ENCODE measurements at regions not wholly inside any gene's neighbourhood (a gene's known extent, or its start where the extent isn't known, plus 50 kb on each side); places are given as distances from the start of the nearest gene placed in this dataset.
"Not testable (repeated sequence)": the region's sequence is repeated elsewhere in the genome, so short reads cannot be mapped to it uniquely, and the experiment has no call there.

DNA sequence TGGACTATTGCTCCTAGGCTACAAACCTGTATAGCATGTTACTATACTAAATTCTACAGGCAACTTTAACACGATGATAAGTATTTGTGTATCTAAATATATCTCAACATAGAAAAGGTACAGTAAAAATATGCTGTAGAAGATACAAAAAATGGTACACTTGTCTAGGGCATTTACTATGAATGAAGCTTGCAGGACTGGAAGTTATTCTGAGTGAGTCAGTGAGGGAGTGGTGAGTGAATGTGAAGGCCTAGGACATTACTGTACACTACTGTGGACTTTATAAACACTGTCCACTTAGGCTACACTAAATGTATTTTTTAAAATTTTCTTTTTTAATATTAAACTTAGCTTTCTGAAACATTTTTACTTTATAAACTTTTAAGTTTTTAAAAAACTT, 140.5 kb upstream of the SGO1 start:
- no peak for DNase-seq (ENCODE audit: low spot score)

- no peak for DNase-seq (ENCODE audit: low spot score)
Measured at GRCh38 chr3:20325563-20325962, 139.6 kb upstream of the SGO1 start.

DNA sequence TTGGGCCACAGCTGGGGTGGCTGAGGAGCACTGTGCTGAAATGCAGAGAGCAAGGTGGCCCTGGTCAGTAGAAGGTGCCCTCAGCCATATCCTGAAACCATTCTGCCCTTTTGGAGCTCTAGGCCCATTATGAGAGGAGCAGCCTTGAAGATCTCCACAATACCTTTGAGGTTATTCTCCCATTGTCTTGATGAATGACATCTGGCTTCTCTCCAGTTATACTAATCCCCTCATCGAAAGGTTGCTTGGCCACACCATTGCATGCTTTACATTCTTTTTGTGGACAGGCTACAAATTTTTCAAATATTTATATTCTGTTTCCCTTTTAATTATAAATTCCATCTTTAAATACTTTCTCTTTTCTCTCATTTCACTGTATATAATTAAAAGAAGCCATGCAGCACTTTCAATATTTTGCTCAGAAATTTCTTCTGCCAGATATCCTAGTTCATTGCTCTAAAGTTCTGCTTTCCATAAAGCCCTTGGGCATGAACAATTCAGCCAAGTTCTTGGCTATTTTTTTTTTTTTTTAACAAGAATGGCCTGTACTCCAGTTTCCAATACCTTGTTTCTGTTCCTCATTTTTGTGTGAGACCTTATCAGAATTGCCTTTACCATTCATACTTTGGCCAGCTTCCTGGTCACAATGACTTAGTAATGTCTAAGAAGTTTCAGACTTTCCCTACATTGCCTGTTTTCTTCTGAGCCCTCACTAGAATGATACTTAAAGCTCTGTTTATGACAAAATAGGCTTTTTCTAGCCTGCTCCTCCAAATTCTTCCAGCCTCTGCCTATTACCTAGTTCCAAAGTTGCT, 138.9 kb upstream of the SGO1 start:
- no peak for DNase-seq (ENCODE audit: low spot score)

- no peak for DNase-seq (ENCODE audit: low spot score)
Measured at GRCh38 chr3:20323307-20323927, 137.4 kb upstream of the SGO1 start.

GRCh38 chr3:20322085-20322484, 136.1 kb upstream of the SGO1 start:
- no peak for DNase-seq (ENCODE audit: low spot score)

- no peak for DNase-seq (ENCODE audit: low spot score)
Measured at GRCh38 chr3:20321391-20322047, 135.5 kb upstream of the SGO1 start.

DNA sequence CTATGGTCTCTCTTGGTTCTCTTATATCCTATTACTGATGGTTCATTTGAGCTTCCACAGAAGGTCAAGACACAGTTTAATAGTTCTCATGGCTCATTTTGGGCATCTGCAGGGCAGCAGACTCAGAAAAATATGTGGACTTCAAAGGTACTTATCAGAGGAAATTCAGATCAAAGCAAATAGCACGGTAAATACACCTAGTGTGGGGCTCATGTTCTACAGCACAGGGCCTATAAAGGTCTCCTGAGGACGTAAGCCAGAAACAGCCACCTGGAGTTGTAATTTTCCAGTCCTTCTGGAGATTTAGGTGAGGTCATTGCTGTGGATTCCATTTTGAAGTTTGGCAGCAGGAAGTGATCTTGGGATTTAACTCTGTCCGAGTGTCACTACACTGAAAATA, 134.5 kb upstream of the SGO1 start:
- DNase-seq (ENCODE audit: low spot score) = no peak

- no peak for DNase-seq (ENCODE audit: low spot score)
Measured at GRCh38 chr3:20319551-20319950, 133.5 kb upstream of the SGO1 start.

DNA sequence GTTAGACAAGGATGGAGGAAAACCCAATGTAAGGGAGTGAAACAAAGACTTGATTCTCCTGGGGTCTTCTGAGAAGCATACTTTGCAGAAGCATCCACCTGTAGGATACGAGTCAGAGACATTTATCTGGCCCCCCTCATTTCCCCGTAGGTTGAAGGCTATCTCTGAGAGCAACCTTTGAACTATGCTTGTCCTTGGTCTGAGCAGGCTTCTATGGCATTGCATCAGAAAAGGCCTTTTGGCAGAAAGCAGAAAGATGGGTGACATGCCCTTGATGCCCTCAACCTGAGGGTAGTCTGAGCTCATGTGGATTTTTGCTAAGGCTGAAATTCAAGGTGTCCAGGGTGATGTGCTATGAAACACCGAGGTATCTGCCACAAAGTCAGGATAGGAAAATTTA, 131.6 kb upstream of the SGO1 start:
- DNase-seq (ENCODE audit: low spot score) = no peak

GRCh38 chr3:20316238-20316637, 130.2 kb upstream of the SGO1 start:
- no peak for DNase-seq (ENCODE audit: low spot score)

- peak; percentile 80 for DNase-seq (ENCODE audit: low spot score)
Measured at GRCh38 chr3:20310629-20311028, 124.6 kb upstream of the SGO1 start.

- no peak for DNase-seq (ENCODE audit: low spot score)
Measured at GRCh38 chr3:20307383-20307782, 121.4 kb upstream of the SGO1 start.

DNA sequence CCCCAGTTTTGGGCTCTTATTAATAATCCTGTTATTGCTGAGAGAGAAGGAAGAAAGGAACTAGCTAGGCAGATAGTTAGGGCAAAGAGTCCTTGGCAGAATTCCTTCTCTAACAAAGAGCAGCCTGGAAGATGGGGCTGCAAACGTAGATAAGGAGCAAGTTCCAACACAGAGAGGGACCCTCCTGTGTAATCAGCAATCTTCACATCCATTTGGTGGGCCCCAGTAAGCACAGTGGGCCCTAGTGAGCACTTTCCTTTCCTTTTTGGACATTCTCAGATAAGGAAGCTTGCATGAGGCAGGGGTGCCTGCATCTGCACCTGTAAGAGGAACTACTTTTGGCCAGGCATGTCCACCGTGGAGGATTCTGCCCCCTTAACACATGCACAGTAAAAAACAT, 119.6 kb upstream of the SGO1 start:
- DNase-seq (ENCODE audit: low spot score) = no peak

DNA sequence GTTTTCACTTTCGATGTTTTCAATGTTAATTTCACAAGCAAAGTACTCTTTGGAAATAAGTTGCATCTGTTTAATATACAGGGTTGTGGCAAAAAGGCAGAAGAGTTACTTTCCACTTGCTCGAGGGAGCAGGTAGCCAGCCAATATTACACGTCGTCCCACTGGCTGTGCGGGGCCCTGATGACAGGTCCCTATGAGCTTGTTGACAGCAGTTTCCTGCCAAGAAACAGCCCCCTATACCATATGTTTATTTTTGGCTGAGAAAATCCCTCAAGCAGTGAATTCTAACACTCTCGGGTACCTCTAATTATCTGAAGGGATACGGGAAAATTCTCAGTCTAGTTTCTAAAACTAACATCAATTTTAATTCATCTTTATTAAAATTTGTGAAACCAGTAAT, 116.8 kb upstream of the SGO1 start:
- DNase-seq (ENCODE audit: low spot score) = no peak

DNA sequence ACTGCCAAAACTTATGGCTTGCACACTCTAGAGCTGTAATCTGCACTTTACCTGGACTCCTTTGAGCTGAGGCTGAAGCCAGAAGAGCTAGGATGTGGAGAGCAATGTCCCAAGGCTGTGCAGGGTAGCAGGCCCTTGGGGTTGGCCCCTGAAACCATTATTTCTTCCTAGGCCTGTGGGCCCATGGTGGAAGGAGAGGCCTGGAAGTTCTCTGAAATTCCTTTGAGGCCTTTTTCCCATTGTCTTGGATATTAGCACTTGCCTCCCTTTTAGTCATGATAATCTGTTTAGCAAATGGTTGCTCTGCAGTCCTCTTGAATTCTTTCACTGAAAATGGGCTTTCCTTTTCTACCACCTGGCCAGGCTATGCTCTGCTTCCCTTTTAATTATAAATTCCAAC, 102.0 kb upstream of the SGO1 start:
- no peak for DNase-seq (ENCODE audit: low spot score)

- no peak for DNase-seq (ENCODE audit: low spot score)
Measured at GRCh38 chr3:20280257-20280656, 94.3 kb upstream of the SGO1 start.

GRCh38 chr3:20265977-20266376, 80.0 kb upstream of the SGO1 start:
- DNase-seq (ENCODE audit: low spot score) = not testable (repeated sequence)

GRCh38 chr3:20264900-20265567, 79.0 kb upstream of the SGO1 start:
- no peak for DNase-seq (ENCODE audit: low spot score)

- DNase-seq (ENCODE audit: low spot score) = no peak
Measured at GRCh38 chr3:20258371-20258770, 72.4 kb upstream of the SGO1 start.

GRCh38 chr3:20256144-20256543, 70.1 kb upstream of the SGO1 start:
- DNase-seq (ENCODE audit: low spot score) = no peak

- no peak for DNase-seq (ENCODE audit: low spot score)
Measured at GRCh38 chr3:20254268-20255117, 68.5 kb upstream of the SGO1 start.

- DNase-seq (ENCODE audit: low spot score) = no peak
Measured at GRCh38 chr3:20250786-20251185, 64.8 kb upstream of the SGO1 start.
